ENCODE measurements at regions not wholly inside any gene's neighbourhood (a gene's known extent, or its start where the extent isn't known, plus 50 kb on each side); places are given as distances from the start of the nearest gene placed in this dataset.

GRCh38 chr12:126309278-126309677 is 1244.0 kb downstream of the AACS start:
- Histone ChIP-seq H3K9ac (ENCODE audit: low read depth, low read length) (no peak overlapping the region), H3K4me1 (ENCODE audit: control insufficient read depth, insufficient read depth, low read length) (no peaks in the 10 kb centered on the region), H3K4me3 (ENCODE audit: low read depth, low read length) (no peak overlapping the region), H3K36me3 (ENCODE audit: control insufficient read depth, insufficient read depth, low read length) (no peaks in the 10 kb centered on the region), H3K27me3 (ENCODE audit: control insufficient read depth, insufficient read depth, low read length) (no peaks in the 10 kb centered on the region), H3K9me3 (ENCODE audit: control insufficient read depth, insufficient read depth, low read length) (peaks cover 5% of the 10 kb centered on the region)

GRCh38 chr12:126312457-126312856 is 1247.2 kb downstream of the AACS start:
- Histone ChIP-seq H3K36me3 (ENCODE audit: control insufficient read depth, insufficient read depth, low read length) (no peaks in the 10 kb centered on the region), H3K4me3 (ENCODE audit: low read depth, low read length) (no peak overlapping the region), H3K27me3 (ENCODE audit: control insufficient read depth, insufficient read depth, low read length) (no peaks in the 10 kb centered on the region), H3K9ac (ENCODE audit: low read depth, low read length) (no peak overlapping the region), H3K4me1 (ENCODE audit: control insufficient read depth, insufficient read depth, low read length) (no peaks in the 10 kb centered on the region), H3K9me3 (ENCODE audit: control insufficient read depth, insufficient read depth, low read length) (peaks cover 7% of the 10 kb centered on the region)

- Histone ChIP-seq H3K4me3 (ENCODE audit: low read depth, low read length) (no peak overlapping the region), H3K4me1 (ENCODE audit: control insufficient read depth, insufficient read depth, low read length) (no peaks in the 10 kb centered on the region), H3K36me3 (ENCODE audit: control insufficient read depth, insufficient read depth, low read length) (no peaks in the 10 kb centered on the region), H3K9ac (ENCODE audit: low read depth, low read length) (no peak overlapping the region), H3K9me3 (ENCODE audit: control insufficient read depth, insufficient read depth, low read length) (peaks cover 5% of the 10 kb centered on the region), H3K27me3 (ENCODE audit: control insufficient read depth, insufficient read depth, low read length) (no peaks in the 10 kb centered on the region)
Observed at GRCh38 chr12:126316411-126316810, 1251.2 kb downstream of the AACS start.

DNA sequence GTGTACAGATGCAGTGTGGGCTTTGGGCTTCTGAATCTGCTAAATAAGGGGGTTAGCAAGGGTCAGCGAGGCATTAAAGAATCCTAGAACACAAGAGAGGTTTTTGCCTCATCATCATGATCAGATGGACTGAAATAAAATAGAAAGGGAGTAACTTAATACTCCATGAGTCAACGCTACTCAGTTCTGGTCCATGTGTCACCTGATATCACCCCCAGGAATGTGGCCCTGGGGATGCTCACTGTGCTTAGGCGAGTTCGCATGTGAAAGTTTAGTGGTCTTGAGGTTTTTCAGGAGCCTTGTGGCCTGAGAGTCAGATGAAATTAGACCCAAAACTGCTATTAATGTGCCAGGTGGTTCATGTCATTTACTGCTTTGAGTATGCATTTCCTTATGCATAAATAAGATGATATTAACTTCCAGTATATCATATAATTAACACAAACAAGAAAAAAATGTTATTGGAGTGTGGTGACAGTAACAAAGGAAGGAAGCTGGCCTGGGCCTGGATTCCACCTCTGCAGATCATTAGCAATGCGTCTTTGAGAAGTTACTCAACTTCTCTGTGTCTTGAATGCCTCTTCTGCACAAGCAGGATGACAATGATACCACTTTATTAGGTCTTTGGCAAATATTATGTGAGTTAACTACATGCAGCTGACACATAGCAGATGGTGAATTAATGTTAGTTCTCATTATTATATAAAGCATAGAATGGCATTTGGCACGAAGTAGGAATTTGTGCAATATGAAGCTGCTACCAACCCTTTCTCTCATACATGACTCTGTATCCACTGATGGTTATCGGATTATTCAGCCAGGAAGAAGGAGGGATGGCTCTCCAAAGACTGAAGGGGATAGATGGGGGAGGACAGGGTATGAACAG is 1272.6 kb downstream of the AACS start:
- Histone ChIP-seq H3K4me3 (ENCODE audit: low read depth, low read length) (no peak overlapping the region), H3K27me3 (ENCODE audit: control insufficient read depth, insufficient read depth, low read length) (no peaks in the 10 kb centered on the region), H3K9me3 (ENCODE audit: control insufficient read depth, insufficient read depth, low read length) (no peaks in the 10 kb centered on the region), H3K36me3 (ENCODE audit: control insufficient read depth, insufficient read depth, low read length) (no peaks in the 10 kb centered on the region), H3K9ac (ENCODE audit: low read depth, low read length) (no peak overlapping the region), H3K4me1 (ENCODE audit: control insufficient read depth, insufficient read depth, low read length) (no peaks in the 10 kb centered on the region)

DNA sequence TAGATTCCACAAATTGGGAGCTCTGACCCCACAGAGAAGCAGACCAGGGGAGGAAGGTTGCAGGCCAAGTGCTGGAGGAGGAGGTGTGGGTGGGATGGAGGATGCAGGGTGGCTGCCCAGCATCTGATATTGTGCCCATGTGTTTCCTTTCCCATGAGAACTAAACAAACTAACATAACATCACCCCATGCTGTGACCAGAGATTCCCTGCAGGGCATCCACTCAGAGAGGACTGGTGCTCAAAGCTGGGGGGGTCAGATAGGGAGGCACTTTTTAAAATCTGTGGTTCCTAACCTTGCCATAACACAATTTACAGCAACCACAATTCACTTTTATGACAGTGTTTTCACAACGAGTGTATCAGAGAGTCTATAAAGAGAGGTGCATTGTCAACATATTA is 1277.6 kb downstream of the AACS start:
- Histone ChIP-seq H3K9ac (ENCODE audit: low read depth, low read length) (no peak overlapping the region), H3K4me3 (ENCODE audit: low read depth, low read length) (no peak overlapping the region), H3K4me1 (ENCODE audit: control insufficient read depth, insufficient read depth, low read length) (no peaks in the 10 kb centered on the region), H3K36me3 (ENCODE audit: control insufficient read depth, insufficient read depth, low read length) (no peaks in the 10 kb centered on the region), H3K27me3 (ENCODE audit: control insufficient read depth, insufficient read depth, low read length) (no peaks in the 10 kb centered on the region), H3K9me3 (ENCODE audit: control insufficient read depth, insufficient read depth, low read length) (peaks cover 3% of the 10 kb centered on the region)

GRCh38 chr12:126343321-126343720 is 1278.1 kb downstream of the AACS start:
- Histone ChIP-seq H3K9me3 (ENCODE audit: control insufficient read depth, insufficient read depth, low read length) (peaks cover 3% of the 10 kb centered on the region), H3K27me3 (ENCODE audit: control insufficient read depth, insufficient read depth, low read length) (no peaks in the 10 kb centered on the region), H3K4me1 (ENCODE audit: control insufficient read depth, insufficient read depth, low read length) (no peaks in the 10 kb centered on the region), H3K4me3 (ENCODE audit: low read depth, low read length) (no peak overlapping the region), H3K9ac (ENCODE audit: low read depth, low read length) (no peak overlapping the region), H3K36me3 (ENCODE audit: control insufficient read depth, insufficient read depth, low read length) (no peaks in the 10 kb centered on the region)

GRCh38 chr12:126346087-126346486 is 1280.9 kb downstream of the AACS start:
- H3K27me3 ChIP-seq (ENCODE audit: control insufficient read depth, insufficient read depth, low read length): no peaks in the 10 kb centered on the region
- no peaks in the 10 kb centered on the region for H3K36me3 ChIP-seq (ENCODE audit: control insufficient read depth, insufficient read depth, low read length)
- H3K4me1 ChIP-seq (ENCODE audit: control insufficient read depth, insufficient read depth, low read length): no peaks in the 10 kb centered on the region
- peaks cover 3% of the 10 kb centered on the region for H3K9me3 ChIP-seq (ENCODE audit: control insufficient read depth, insufficient read depth, low read length)
- no peak overlapping the region for H3K9ac ChIP-seq (ENCODE audit: low read depth, low read length)
- H3K4me3 ChIP-seq (ENCODE audit: low read depth, low read length): no peak overlapping the region

DNA sequence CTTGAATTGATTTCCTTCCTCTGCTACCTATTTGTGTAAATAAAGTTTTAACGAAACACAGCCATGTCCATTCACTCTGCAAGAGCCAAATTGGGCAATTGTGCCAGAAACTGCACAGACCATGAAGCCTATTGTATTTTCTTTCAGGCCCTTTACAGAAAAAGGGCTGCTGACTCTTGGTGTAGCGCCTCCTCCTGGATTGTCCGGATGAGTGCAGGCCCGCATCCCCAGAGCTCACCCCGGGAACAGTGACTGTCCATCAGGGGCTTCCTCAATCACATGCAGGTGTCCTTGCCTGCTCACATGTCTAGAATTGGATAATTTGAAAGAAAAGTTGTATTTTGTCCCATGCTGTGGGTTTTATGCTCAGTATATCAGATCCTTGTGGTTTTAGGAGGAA is 1282.2 kb downstream of the AACS start:
- Histone ChIP-seq H3K36me3 (ENCODE audit: control insufficient read depth, insufficient read depth, low read length) (no peaks in the 10 kb centered on the region), H3K9me3 (ENCODE audit: control insufficient read depth, insufficient read depth, low read length) (peaks cover 3% of the 10 kb centered on the region), H3K27me3 (ENCODE audit: control insufficient read depth, insufficient read depth, low read length) (no peaks in the 10 kb centered on the region), H3K4me1 (ENCODE audit: control insufficient read depth, insufficient read depth, low read length) (no peaks in the 10 kb centered on the region), H3K4me3 (ENCODE audit: low read depth, low read length) (no peak overlapping the region), H3K9ac (ENCODE audit: low read depth, low read length) (no peak overlapping the region)

GRCh38 chr12:126349383-126349782 is 1284.1 kb downstream of the AACS start:
- Histone ChIP-seq H3K27me3 (ENCODE audit: control insufficient read depth, insufficient read depth, low read length) (no peaks in the 10 kb centered on the region), H3K4me1 (ENCODE audit: control insufficient read depth, insufficient read depth, low read length) (no peaks in the 10 kb centered on the region), H3K36me3 (ENCODE audit: control insufficient read depth, insufficient read depth, low read length) (no peaks in the 10 kb centered on the region), H3K9me3 (ENCODE audit: control insufficient read depth, insufficient read depth, low read length) (no peaks in the 10 kb centered on the region), H3K9ac (ENCODE audit: low read depth, low read length) (no peak overlapping the region), H3K4me3 (ENCODE audit: low read depth, low read length) (no peak overlapping the region)

GRCh38 chr12:126353604-126354003 is 1288.4 kb downstream of the AACS start:
- Histone ChIP-seq H3K27me3 (ENCODE audit: control insufficient read depth, insufficient read depth, low read length) (no peaks in the 10 kb centered on the region), H3K9ac (ENCODE audit: low read depth, low read length) (no peak overlapping the region), H3K36me3 (ENCODE audit: control insufficient read depth, insufficient read depth, low read length) (no peaks in the 10 kb centered on the region), H3K4me1 (ENCODE audit: control insufficient read depth, insufficient read depth, low read length) (no peaks in the 10 kb centered on the region), H3K4me3 (ENCODE audit: low read depth, low read length) (no peak overlapping the region), H3K9me3 (ENCODE audit: control insufficient read depth, insufficient read depth, low read length) (peaks cover 5% of the 10 kb centered on the region)

DNA sequence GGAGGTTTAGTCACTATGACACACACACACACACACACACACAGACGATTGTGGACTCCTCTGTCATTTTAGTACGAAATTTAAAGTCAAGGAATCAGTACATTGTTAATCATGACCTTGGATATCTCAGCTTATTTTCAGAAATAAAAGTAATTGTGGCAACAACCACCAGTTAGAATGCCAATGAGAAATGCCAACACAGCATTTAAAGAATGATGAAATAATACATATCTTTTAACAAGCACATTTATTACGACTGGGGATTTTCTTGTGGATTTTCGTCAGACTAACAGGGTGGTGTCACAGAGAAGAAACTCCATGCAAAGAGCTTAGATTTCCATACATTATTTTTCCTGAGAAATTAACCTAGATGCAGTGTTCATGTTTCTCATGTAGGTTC is 1289.4 kb downstream of the AACS start:
- Histone ChIP-seq H3K36me3 (ENCODE audit: control insufficient read depth, insufficient read depth, low read length) (no peaks in the 10 kb centered on the region), H3K4me3 (ENCODE audit: low read depth, low read length) (no peak overlapping the region), H3K9ac (ENCODE audit: low read depth, low read length) (no peak overlapping the region), H3K4me1 (ENCODE audit: control insufficient read depth, insufficient read depth, low read length) (no peaks in the 10 kb centered on the region), H3K9me3 (ENCODE audit: control insufficient read depth, insufficient read depth, low read length) (peaks cover 5% of the 10 kb centered on the region), H3K27me3 (ENCODE audit: control insufficient read depth, insufficient read depth, low read length) (no peaks in the 10 kb centered on the region)

DNA sequence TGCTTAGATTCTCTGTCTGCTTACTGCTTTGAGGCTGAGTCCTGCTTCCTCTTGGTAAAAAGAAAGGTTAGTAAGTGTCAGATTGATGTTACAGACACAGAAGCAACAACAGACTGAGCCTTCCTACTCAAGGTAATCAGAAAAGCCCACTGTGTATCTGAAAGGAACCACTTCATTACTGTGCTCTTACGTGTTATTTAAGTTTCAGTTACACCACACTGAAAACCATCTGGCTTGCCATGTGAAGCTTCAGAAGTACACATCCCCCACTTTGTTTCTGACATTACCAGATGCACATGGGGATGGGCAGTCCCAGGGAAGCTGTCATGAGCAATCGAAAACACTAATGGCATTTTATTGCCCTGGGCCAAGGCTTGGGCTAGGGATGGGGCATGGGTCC is 1290.1 kb downstream of the AACS start:
- Histone ChIP-seq H3K4me1 (ENCODE audit: control insufficient read depth, insufficient read depth, low read length) (no peaks in the 10 kb centered on the region), H3K27me3 (ENCODE audit: control insufficient read depth, insufficient read depth, low read length) (no peaks in the 10 kb centered on the region), H3K9ac (ENCODE audit: low read depth, low read length) (no peak overlapping the region), H3K36me3 (ENCODE audit: control insufficient read depth, insufficient read depth, low read length) (no peaks in the 10 kb centered on the region), H3K4me3 (ENCODE audit: low read depth, low read length) (no peak overlapping the region), H3K9me3 (ENCODE audit: control insufficient read depth, insufficient read depth, low read length) (peaks cover 5% of the 10 kb centered on the region)
